GM19328 (cell line): ENCODE measurements at regions not wholly inside any gene's neighbourhood (a gene's known extent, or its start where the extent isn't known, plus 50 kb on each side); places are given as distances from the start of the nearest gene placed in this dataset.
"Not testable (repeated sequence)": the region's sequence is repeated elsewhere in the genome, so short reads cannot be mapped to it uniquely, and the experiment has no call there.

Source experiments
- ATAC-seq: cut with Tn5 transposase; IDR thresholded peaks from one replicate; pipeline ENCODE4 v1.9.1; 2021; ENCODE audit warnings: mild to moderate bottlenecking, moderate library complexity; ENCODE audit not compliant: unreplicated experiment

- ATAC-seq, result not testable (repeated sequence)
Measured at GRCh38 chr2:111355823-111356511, 235.3 kb downstream of the BCL2L11 start.

- not testable (repeated sequence) for ATAC-seq
Measured at GRCh38 chr2:111356512-111357031, 235.9 kb downstream of the BCL2L11 start.

GRCh38 chr2:111365986-111366640, 245.4 kb downstream of the BCL2L11 start:
- not testable (repeated sequence) for ATAC-seq

- ATAC-seq, result not testable (repeated sequence)
Measured at GRCh38 chr2:111366641-111367029, 245.9 kb downstream of the BCL2L11 start.

- ATAC-seq, result not testable (repeated sequence)
Measured at GRCh38 chr2:111367080-111367479, 246.4 kb downstream of the BCL2L11 start.

- not testable (repeated sequence) for ATAC-seq
Measured at GRCh38 chr2:111367871-111368270, 247.2 kb downstream of the BCL2L11 start.

- ATAC-seq, result not testable (repeated sequence)
Measured at GRCh38 chr2:111368288-111368687, 247.6 kb downstream of the BCL2L11 start.

GRCh38 chr2:111373060-111373459, 252.3 kb downstream of the BCL2L11 start:
- not testable (repeated sequence) for ATAC-seq

- ATAC-seq, result not testable (repeated sequence)
Measured at GRCh38 chr2:111373989-111374388, 253.3 kb downstream of the BCL2L11 start.

GRCh38 chr2:111374734-111375133, 254.0 kb downstream of the BCL2L11 start:
- not testable (repeated sequence) for ATAC-seq

GRCh38 chr2:111375320-111375883, 254.7 kb downstream of the BCL2L11 start:
- ATAC-seq, result not testable (repeated sequence)

- not testable (repeated sequence) for ATAC-seq
Measured at GRCh38 chr2:111376272-111376970, 255.7 kb downstream of the BCL2L11 start.

- not testable (repeated sequence) for ATAC-seq
Measured at GRCh38 chr2:111376971-111377352, 256.2 kb downstream of the BCL2L11 start.

- ATAC-seq, result not testable (repeated sequence)
Measured at GRCh38 chr2:111377386-111377959, 256.8 kb downstream of the BCL2L11 start.

GRCh38 chr2:111378348-111378747, 257.6 kb downstream of the BCL2L11 start:
- not testable (repeated sequence) for ATAC-seq

GRCh38 chr2:111380733-111381439, 260.2 kb downstream of the BCL2L11 start:
- ATAC-seq, result not testable (repeated sequence)

GRCh38 chr2:111381530-111382306, 261.0 kb downstream of the BCL2L11 start:
- not testable (repeated sequence) for ATAC-seq

GRCh38 chr2:111382507-111382906, 261.8 kb downstream of the BCL2L11 start:
- not testable (repeated sequence) for ATAC-seq

GRCh38 chr2:111383311-111383710, 262.6 kb downstream of the BCL2L11 start:
- not testable (repeated sequence) for ATAC-seq
